Coronary artery (tissue), 2 donors: ENCODE measurements at regions not wholly inside any gene's neighbourhood (a gene's known extent, or its start where the extent isn't known, plus 50 kb on each side); places are given as distances from the start of the nearest gene placed in this dataset.

Source experiments
- DNase-seq: peaks from one replicate; pipeline ENCODE4 v3.0.0-alpha.2; 2017; ENCODE audit warnings: low spot score
- H3K27ac ChIP-seq, 2 donors: fragments of 200-600 bp; sonication (generic); one replicate each; pipeline ENCODE4 v1.5.1; 2016 to 2019
- H3K4me3 ChIP-seq: fragments of 200-600 bp; sonication (generic); 2 replicates; pipeline ENCODE4 v1.5.1; 2016; ENCODE audit warnings: mild to moderate bottlenecking, moderate library complexity
- TF ChIP-seq, protein P1 (sequence below): fragments of 200-600 bp; sonication (generic); IDR thresholded peaks from one replicate; pipeline ENCODE4 v1.5.1; 2019; ENCODE audit warnings: antibody characterized with exemption

DNA sequence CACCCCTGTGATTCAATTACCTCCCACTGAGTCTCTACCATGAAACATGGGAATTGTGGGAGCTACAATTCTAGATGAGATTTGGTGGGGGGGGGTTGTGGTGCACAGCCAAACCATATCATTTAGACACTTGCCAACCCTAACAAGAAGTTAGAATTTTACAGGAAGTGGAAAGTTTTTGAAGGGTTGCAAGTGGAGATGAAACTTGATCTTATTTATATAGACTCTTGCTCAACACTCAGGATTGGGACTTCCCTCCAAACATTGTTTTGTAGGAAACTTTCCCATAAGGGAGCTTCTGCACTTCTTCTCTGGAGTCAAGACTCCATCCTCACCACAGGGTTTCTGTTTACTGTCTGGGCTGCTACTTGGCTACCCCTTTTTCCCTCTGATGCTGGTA is 266.7 kb upstream of the CDH11 start:
- DNase-seq: no peak
- Histone ChIP-seq H3K27ac (no peak overlapping the region), H3K4me3 (no peak overlapping the region)
- TF ChIP-seq, protein P1, sequence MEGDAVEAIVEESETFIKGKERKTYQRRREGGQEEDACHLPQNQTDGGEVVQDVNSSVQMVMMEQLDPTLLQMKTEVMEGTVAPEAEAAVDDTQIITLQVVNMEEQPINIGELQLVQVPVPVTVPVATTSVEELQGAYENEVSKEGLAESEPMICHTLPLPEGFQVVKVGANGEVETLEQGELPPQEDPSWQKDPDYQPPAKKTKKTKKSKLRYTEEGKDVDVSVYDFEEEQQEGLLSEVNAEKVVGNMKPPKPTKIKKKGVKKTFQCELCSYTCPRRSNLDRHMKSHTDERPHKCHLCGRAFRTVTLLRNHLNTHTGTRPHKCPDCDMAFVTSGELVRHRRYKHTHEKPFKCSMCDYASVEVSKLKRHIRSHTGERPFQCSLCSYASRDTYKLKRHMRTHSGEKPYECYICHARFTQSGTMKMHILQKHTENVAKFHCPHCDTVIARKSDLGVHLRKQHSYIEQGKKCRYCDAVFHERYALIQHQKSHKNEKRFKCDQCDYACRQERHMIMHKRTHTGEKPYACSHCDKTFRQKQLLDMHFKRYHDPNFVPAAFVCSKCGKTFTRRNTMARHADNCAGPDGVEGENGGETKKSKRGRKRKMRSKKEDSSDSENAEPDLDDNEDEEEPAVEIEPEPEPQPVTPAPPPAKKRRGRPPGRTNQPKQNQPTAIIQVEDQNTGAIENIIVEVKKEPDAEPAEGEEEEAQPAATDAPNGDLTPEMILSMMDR: no peak

DNA sequence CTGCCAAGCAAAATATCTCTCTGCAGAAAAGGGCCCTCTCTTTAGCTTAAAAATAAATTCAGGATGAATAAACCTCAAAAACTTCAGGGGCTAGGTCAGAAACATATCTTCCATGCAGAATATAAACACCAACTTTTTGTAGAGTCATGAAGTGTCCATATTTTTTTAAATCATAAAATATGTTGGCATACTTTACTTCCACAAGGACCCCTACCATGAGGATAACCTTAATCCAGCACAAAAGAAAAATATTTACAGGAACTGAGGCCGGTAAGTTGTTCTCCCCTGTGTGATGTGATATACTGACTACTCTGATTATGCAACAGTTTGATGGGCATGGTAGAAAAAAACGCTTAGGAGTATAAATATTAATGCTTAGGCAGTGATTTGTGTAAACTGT is 264.8 kb upstream of the CDH11 start:
- Histone ChIP-seq H3K27ac (no peak overlapping the region), H3K4me3 (no peak overlapping the region)
- TF ChIP-seq, protein P1: no peak
- no peak for DNase-seq

DNA sequence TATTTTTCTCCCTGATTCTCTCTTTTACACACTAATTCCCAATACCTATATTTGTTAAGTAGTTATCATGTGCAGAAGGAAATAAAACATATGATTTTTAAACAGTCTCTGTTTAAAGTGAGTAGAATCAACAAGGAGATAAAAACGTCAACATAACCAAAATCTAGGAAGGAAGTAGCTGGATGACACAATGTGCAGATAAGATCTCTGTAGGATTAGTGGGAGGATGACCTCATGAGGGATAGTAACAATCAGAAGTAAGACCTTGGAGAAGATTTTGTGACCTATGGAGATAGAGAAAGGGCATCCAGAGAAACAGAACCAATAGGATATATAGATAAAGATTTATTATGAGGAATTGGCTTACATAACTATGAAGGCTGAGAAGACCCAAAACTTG is 262.6 kb upstream of the CDH11 start:
- Histone ChIP-seq H3K4me3 (no peak overlapping the region), H3K27ac (no peak overlapping the region)
- DNase-seq: no peak
- TF ChIP-seq, protein P1: no peak

DNA sequence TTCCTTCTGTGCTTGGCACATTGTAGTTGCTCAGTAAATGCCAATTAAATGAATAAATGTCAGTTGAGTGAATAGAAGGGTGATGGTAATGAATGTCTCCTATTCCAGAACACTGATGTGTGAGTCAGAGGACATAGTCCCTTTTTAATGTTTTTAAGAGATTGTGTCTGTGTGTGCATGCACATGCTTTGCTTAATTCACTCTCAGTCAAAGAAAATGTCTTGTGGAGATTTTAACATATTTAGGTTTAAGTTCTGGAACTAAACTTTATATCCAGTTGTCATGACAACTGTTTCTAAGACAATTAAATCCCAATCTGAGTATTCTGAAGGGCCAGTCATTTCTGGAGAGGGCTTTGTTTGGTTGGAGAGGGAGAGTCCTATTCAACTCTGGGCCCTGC is 255.3 kb upstream of the CDH11 start:
- H3K4me3 ChIP-seq: no peak overlapping the region
- TF ChIP-seq, protein P1: no peak
- no peak overlapping the region for H3K27ac ChIP-seq
- no peak for DNase-seq

DNA sequence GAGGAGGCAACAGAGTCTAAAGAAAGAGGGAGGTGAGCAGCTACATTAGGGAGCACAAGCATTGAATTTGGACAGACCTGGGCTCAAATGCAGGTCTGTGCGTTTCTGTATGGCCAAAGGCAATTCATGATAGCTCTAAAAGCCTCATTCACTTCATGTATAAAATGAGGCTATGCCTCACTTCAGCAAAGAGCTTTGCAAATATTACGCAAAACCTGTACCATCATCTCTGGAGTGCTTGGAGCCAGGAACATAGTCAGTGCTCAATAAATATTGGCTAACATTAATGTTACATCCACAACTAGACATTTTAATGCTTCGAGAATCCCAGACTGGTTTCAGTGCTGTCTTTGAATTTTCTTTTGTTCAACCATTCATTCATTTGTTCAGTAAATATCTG is 254.7 kb upstream of the CDH11 start:
- no peak for DNase-seq
- TF ChIP-seq, protein P1: no peak
- no peak overlapping the region for H3K4me3 ChIP-seq
- no peak overlapping the region for H3K27ac ChIP-seq

DNA sequence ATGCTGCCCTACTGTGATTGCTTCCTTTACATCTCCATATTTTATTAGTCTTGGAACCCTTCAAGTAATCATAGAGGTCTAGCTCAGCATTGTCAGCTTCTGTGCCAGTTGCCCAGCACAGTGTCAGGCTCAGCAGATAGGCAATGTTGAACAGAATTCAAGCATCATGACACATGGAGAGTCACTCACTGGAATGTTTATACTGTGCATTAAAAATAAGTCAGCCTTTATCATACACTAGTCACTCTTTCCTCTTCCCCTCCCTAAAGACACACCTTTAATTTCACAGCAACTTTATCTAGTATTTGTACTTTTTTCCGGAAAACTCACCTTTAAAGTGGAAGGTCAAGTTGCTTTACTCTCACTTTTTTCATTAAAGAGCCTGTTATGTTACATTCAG is 253.8 kb upstream of the CDH11 start:
- TF ChIP-seq, protein P1: no peak
- DNase-seq: no peak
- Histone ChIP-seq H3K27ac (no peak overlapping the region), H3K4me3 (no peak overlapping the region)

DNA sequence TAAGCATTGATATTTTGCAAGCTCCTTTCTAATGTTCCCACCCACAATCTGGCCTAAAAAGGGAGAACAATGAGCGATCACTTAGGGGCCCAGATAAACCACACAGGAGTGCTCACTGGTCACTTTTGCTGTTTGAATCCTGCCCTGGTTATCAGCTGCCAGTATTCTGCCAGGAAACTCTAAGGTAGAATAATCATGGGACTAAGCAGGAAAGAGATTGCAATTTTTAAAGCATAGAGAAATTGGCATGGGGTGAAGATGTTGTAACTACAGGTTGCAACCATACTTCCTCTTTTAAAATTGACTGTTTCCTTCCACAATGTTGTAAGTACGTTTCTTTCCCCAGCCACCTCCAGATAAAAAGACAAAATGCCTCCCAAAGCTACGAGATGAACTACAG is 251.2 kb upstream of the CDH11 start:
- Histone ChIP-seq H3K27ac (no peak overlapping the region), H3K4me3 (no peak overlapping the region)
- TF ChIP-seq, protein P1: no peak
- no peak for DNase-seq
